Gastroesophageal sphincter (tissue), 3 donors: ENCODE measurements at regions not wholly inside any gene's neighbourhood (a gene's known extent, or its start where the extent isn't known, plus 50 kb on each side); places are given as distances from the start of the nearest gene placed in this dataset.

Experiments used
- POLR2AphosphoS5 ChIP-seq: sonication (generic); formaldehyde crosslinking; IDR thresholded peaks from one replicate; pipeline ENCODE4 v1.6.1; 2017; ENCODE audit warnings: antibody characterized with exemption
- TF ChIP-seq, protein P1 (sequence below), 4 experiments: fragments of 200-600 bp in 2 of 4; fragments of 450-650 bp in 2 of 4; sonication (generic) in 1 of 4; IDR thresholded peaks; one replicate each; pipeline ENCODE4 v1.5.1; 2017 to 2019; ENCODE audit warnings: antibody characterized with exemption in 4 of 4, mild to moderate bottlenecking in 2 of 4, moderate library complexity in 2 of 4

- TF ChIP-seq, protein P1, sequence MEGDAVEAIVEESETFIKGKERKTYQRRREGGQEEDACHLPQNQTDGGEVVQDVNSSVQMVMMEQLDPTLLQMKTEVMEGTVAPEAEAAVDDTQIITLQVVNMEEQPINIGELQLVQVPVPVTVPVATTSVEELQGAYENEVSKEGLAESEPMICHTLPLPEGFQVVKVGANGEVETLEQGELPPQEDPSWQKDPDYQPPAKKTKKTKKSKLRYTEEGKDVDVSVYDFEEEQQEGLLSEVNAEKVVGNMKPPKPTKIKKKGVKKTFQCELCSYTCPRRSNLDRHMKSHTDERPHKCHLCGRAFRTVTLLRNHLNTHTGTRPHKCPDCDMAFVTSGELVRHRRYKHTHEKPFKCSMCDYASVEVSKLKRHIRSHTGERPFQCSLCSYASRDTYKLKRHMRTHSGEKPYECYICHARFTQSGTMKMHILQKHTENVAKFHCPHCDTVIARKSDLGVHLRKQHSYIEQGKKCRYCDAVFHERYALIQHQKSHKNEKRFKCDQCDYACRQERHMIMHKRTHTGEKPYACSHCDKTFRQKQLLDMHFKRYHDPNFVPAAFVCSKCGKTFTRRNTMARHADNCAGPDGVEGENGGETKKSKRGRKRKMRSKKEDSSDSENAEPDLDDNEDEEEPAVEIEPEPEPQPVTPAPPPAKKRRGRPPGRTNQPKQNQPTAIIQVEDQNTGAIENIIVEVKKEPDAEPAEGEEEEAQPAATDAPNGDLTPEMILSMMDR (IDR thresholded peaks at IDR 0.05): no peak
- TF ChIP-seq POLR2AphosphoS5: no peak
These were observed 401.0 kb upstream of the UBE2E3 start for GRCh38 chr2:180579388-180579787.
